Common myeloid progenitor, CD34-positive (primary cell): ENCODE measurements at regions not wholly inside any gene's neighbourhood (a gene's known extent, or its start where the extent isn't known, plus 50 kb on each side); places are given as distances from the start of the nearest gene placed in this dataset.
"Not testable (repeated sequence)": the region's sequence is repeated elsewhere in the genome, so short reads cannot be mapped to it uniquely, and the experiment has no call there.

ENCODE experiments used
- CTCF ChIA-PET: fragments of 350-600 bp; sonication (Branson Sonifier 250); formaldehyde crosslinking; loops from one replicate; lab custom pipeline; 2021; ENCODE audit warnings: antibody characterized with exemption; lab: Charles Lee
- POLR2A ChIA-PET: fragments of 350-600 bp; sonication (Branson Sonifier 250); formaldehyde crosslinking; loops from one replicate; lab custom pipeline; 2021; ENCODE audit warnings: antibody characterized with exemption; lab: Charles Lee
- DNase-seq, 3 donors: peaks; one replicate each; pipeline versions ENCODE4 v3.0.0 to v3.0.0-alpha.2; 2013
- H3K27ac ChIP-seq, 2 experiments: 1 replicate in 1 of 2; 2 replicates in 1 of 2; pipeline ENCODE4 v1.7.0; 2013; ENCODE audit warnings: inconsistent platforms in 2 of 2, low read length in 2 of 2, mild to moderate bottlenecking in 2 of 2, low read depth in 1 of 2, moderate library complexity in 1 of 2; ENCODE audit not compliant: severe bottlenecking in 2 of 2, insufficient read depth in 1 of 2, poor library complexity in 1 of 2
- H3K27me3 ChIP-seq, 5 experiments: replicated peaks in 2 of 5; 1 replicate in 3 of 5; 2 replicates in 2 of 5; pipeline versions ENCODE4 v1.6.1 to v1.7.0; 2013; ENCODE audit warnings: low read length in 4 of 5, mild to moderate bottlenecking in 2 of 5, moderate library complexity in 2 of 5, inconsistent platforms in 1 of 5; ENCODE audit not compliant: insufficient read depth in 5 of 5, control insufficient read depth in 4 of 5
- H3K36me3 ChIP-seq, 4 experiments: 1 replicate in 2 of 4; 2 replicates in 2 of 4; pipeline versions ENCODE4 v1.6.1 to v1.7.0; 2013; ENCODE audit warnings: low read length in 3 of 4, control low read depth in 1 of 4, mild to moderate bottlenecking in 1 of 4; ENCODE audit not compliant: control insufficient read depth in 4 of 4, insufficient read depth in 4 of 4
- H3K4me1 ChIP-seq, 4 experiments: 1 replicate in 3 of 4; 2 replicates in 1 of 4; pipeline versions ENCODE4 v1.6.1 to v1.7.1; 2013; ENCODE audit warnings: low read length in 3 of 4, mild to moderate bottlenecking in 3 of 4, control low read depth in 1 of 4, inconsistent platforms in 1 of 4, moderate library complexity in 1 of 4; ENCODE audit not compliant: control insufficient read depth in 4 of 4, insufficient read depth in 4 of 4; ENCODE audit errors: control extremely low read depth in 1 of 4
- H3K4me3 ChIP-seq, 7 experiments: 1 replicate in 4 of 7; 2 replicates in 3 of 7; pipeline versions ENCODE4 v1.5.1 to v1.7.0; 2013; ENCODE audit warnings: mild to moderate bottlenecking in 7 of 7, low read length in 6 of 7, moderate library complexity in 6 of 7, inconsistent platforms in 2 of 7, low read depth in 2 of 7, control low read depth in 1 of 7; ENCODE audit not compliant: insufficient read depth in 4 of 7, control insufficient read depth in 1 of 7; ENCODE audit errors: extremely low read depth in 1 of 7
- H3K9me3 ChIP-seq, 5 experiments: 1 replicate in 4 of 5; 2 replicates in 1 of 5; pipeline versions ENCODE4 v1.6.1 to v1.7.1; 2013; ENCODE audit warnings: low read length in 4 of 5, mild to moderate bottlenecking in 2 of 5, inconsistent platforms in 1 of 5, low read depth in 1 of 5, moderate library complexity in 1 of 5; ENCODE audit not compliant: control insufficient read depth in 4 of 5, insufficient read depth in 2 of 5; ENCODE audit errors: control extremely low read depth in 1 of 5
- WGBS: methylation state at CpG from one replicate; pipeline ENCODE4 v1.1.5; 2013; ENCODE audit not compliant: insufficient coverage; 5-methylcytosine and 5-hydroxymethylcytosine counted together

- H3K27me3 ChIP-seq: peaks cover 2 to 21% (median 9%) of the 10 kb centered on the region in 5 experiments
- peaks cover 0 to 12% (median 8%) of the 10 kb centered on the region in 4 experiments for H3K4me1 ChIP-seq
- DNase-seq: no peak
- CTCF ChIA-PET: interaction anchor here (0.7 kb wide), 1 partner anchor 271 kb away, joined by 3 read pairs; no protein-coding TSS in a partner anchor
- no peak overlapping the region for H3K4me3 ChIP-seq
- no peaks in the 10 kb centered on the region for H3K36me3 ChIP-seq
- POLR2A ChIA-PET: interaction anchor here (0.6 kb wide), 1 partner anchor 50 kb away, joined by 3 read pairs; no protein-coding TSS in a partner anchor
- H3K9me3 ChIP-seq: no peaks in the 10 kb centered on the region
- no peak overlapping the region for H3K27ac ChIP-seq
These were observed 99.3 kb downstream of the ANXA2R start for GRCh38 chr5:42940853-42941252.

- H3K27me3 ChIP-seq, H3K36me3 ChIP-seq, CTCF ChIA-PET, POLR2A ChIA-PET, H3K4me3 ChIP-seq, H3K27ac ChIP-seq, H3K4me1 ChIP-seq, DNase-seq: not testable (repeated sequence)
- H3K9me3 ChIP-seq: peaks cover 0 to 13% (median 5%) of the 10 kb centered on the region in 5 experiments
- WGBS: 96% methylated on average over 8 of the region's 8 CpGs
These were observed 108.1 kb downstream of the ANXA2R start for GRCh38 chr5:42932011-42932410.

GRCh38 chr5:42931451-42931850 lies 108.7 kb downstream of the ANXA2R start:
- H3K27ac ChIP-seq, H3K27me3 ChIP-seq, POLR2A ChIA-PET, CTCF ChIA-PET, H3K4me3 ChIP-seq, H3K36me3 ChIP-seq, H3K4me1 ChIP-seq, DNase-seq: not testable (repeated sequence)
- H3K9me3 ChIP-seq: peaks cover 0 to 13% (median 5%) of the 10 kb centered on the region in 5 experiments
- WGBS: 96% methylated on average over 7 of the region's 9 CpGs

GRCh38 chr5:42930934-42931333 lies 109.2 kb downstream of the ANXA2R start:
- DNase-seq: no peak
- WGBS: no CpG with 5 or more reads among the region's 1 CpG
- Histone ChIP-seq H3K4me1 (no peaks in the 10 kb centered on the region), H3K4me3 (no peak overlapping the region), H3K9me3 (peaks cover 0 to 13% (median 5%) of the 10 kb centered on the region in 5 experiments), H3K27me3 (no peaks in the 10 kb centered on the region), H3K27ac (no peak overlapping the region), H3K36me3 (no peaks in the 10 kb centered on the region)
- ChIA-PET CTCF (no interaction called here), POLR2A (no interaction called here)

- no peaks in the 10 kb centered on the region for H3K36me3 ChIP-seq
- H3K27ac ChIP-seq: no peak overlapping the region
- no CpG with 5 or more reads among the region's 4 CpGs for WGBS
- H3K9me3 ChIP-seq: peaks cover 0 to 13% (median 5%) of the 10 kb centered on the region in 5 experiments
- ChIA-PET POLR2A (no interaction called here), CTCF (no interaction called here)
- H3K4me3 ChIP-seq: no peak overlapping the region
- no peaks in the 10 kb centered on the region for H3K4me1 ChIP-seq
- DNase-seq: no peak
- H3K27me3 ChIP-seq: peaks cover 0 to 2% (median 0%) of the 10 kb centered on the region in 5 experiments
These were observed 110.2 kb downstream of the ANXA2R start for GRCh38 chr5:42929871-42930270.

GRCh38 chr5:42927730-42928129 lies 112.4 kb downstream of the ANXA2R start:
- POLR2A ChIA-PET: no interaction called here
- no peaks in the 10 kb centered on the region for H3K36me3 ChIP-seq
- no peaks in the 10 kb centered on the region for H3K4me1 ChIP-seq
- 97% methylated on average over 8 of the region's 8 CpGs for WGBS
- H3K27ac ChIP-seq: no peak overlapping the region
- CTCF ChIA-PET: interaction anchor here (0.6 to 3.2 kb wide), 3 partner anchors 11 to 112 kb away, joined by 3 to 10 read pairs (median 4); no protein-coding TSS in a partner anchor
- peaks cover 0 to 4% (median 0%) of the 10 kb centered on the region in 5 experiments for H3K27me3 ChIP-seq
- H3K4me3 ChIP-seq: no peak overlapping the region
- DNase-seq: no peak
- peaks cover 0 to 19% (median 7%) of the 10 kb centered on the region in 5 experiments for H3K9me3 ChIP-seq

GRCh38 chr5:42924686-42925085 lies 113.0 kb upstream of the SELENOP start:
- POLR2A ChIA-PET: no interaction called here
- Histone ChIP-seq H3K9me3 (peaks cover 0 to 5% (median 2%) of the 10 kb centered on the region in 5 experiments), H3K27ac (no peak overlapping the region), H3K4me3 (no peak overlapping the region), H3K27me3 (peaks cover 0 to 4% (median 0%) of the 10 kb centered on the region in 5 experiments), H3K4me1 (no peaks in the 10 kb centered on the region), H3K36me3 (no peaks in the 10 kb centered on the region)
- CTCF ChIA-PET: no interaction called here
- no peak for DNase-seq
- 98% methylated on average over 16 of the region's 16 CpGs for WGBS
